Psoas muscle (tissue), 7 donors: ENCODE measurements at regions not wholly inside any gene's neighbourhood (a gene's known extent, or its start where the extent isn't known, plus 50 kb on each side); places are given as distances from the start of the nearest gene placed in this dataset.
"Not testable (repeated sequence)": the region's sequence is repeated elsewhere in the genome, so short reads cannot be mapped to it uniquely, and the experiment has no call there.

Source experiments
- ATAC-seq, 4 donors: fragments of 200-7000 bp; cut with Tn5 transposase; one replicate each; pipeline ENCODE4 v1.9.1; 2020; ENCODE audit warnings: moderate library complexity in 3 of 4, mild to moderate bottlenecking in 2 of 4
- DNase-seq, 2 donors: peaks; one replicate each; pipeline ENCODE4 v3.0.0-alpha.2; 2020
- H3K27ac ChIP-seq: fragments of 200-600 bp; one replicate; pipeline ENCODE4 v1.8.0; 2022
- H3K27me3 ChIP-seq, 3 donors: fragments of 200-600 bp in 1 of 3; one replicate each; pipeline versions ENCODE4 v1.6.1 to v1.8.0; 2013 to 2022; ENCODE audit warnings: low read length in 2 of 3, mild to moderate bottlenecking in 2 of 3, moderate library complexity in 1 of 3; ENCODE audit not compliant: insufficient read depth in 3 of 3
- H3K36me3 ChIP-seq, 2 donors: fragments of 200-600 bp in 1 of 2; one replicate each; pipeline versions ENCODE4 v1.6.1 to v1.8.0; 2013 to 2022; ENCODE audit warnings: low read depth in 1 of 2, mild to moderate bottlenecking in 1 of 2, moderate library complexity in 1 of 2; ENCODE audit not compliant: insufficient read depth in 1 of 2
- H3K4me1 ChIP-seq: fragments of 200-600 bp; one replicate; pipeline ENCODE4 v1.8.0; 2022
- H3K4me3 ChIP-seq: fragments of 200-600 bp; one replicate; pipeline ENCODE4 v1.8.0; 2022; ENCODE audit warnings: mild to moderate bottlenecking
- H3K9me3 ChIP-seq: fragments of 200-600 bp; one replicate; pipeline ENCODE4 v1.8.0; 2022
- CTCF ChIP-seq: fragments of 200-600 bp; IDR thresholded peaks from one replicate; pipeline ENCODE4 v1.8.0; 2022; ENCODE audit warnings: antibody characterized with exemption
- WGBS, 3 donors: extraction: QIAGEN DNeasy Blood & Tissue Kit; methylation state at CpG; one replicate each; pipeline versions ENCODE4 v1.1.6 to v1.1.7; 2013; 5-methylcytosine and 5-hydroxymethylcytosine counted together
- intact Hi-C, 2 donors: fragments of 100-400 bp; cut with DNase I; formaldehyde crosslinking; loops; one replicate each; pipeline versions ENCODE4 v1.11.0 to v1.14.2; 2022
- donor health status: healthy with polysubstance abuse.
- donor health status: DM: no; HTN: no; CAD: no; lungs with moderate emphysema.
- donor health status: Bipolar disorder and iron deficiency.
- donor health status: healthy.
- donor health status: DM: yes; HTN: yes; CAD: no.
- donor health status: DM: no; HTN: no; CAD: no.
- donor health status: DM: yes; HTN: yes; CAD: no.

DNA sequence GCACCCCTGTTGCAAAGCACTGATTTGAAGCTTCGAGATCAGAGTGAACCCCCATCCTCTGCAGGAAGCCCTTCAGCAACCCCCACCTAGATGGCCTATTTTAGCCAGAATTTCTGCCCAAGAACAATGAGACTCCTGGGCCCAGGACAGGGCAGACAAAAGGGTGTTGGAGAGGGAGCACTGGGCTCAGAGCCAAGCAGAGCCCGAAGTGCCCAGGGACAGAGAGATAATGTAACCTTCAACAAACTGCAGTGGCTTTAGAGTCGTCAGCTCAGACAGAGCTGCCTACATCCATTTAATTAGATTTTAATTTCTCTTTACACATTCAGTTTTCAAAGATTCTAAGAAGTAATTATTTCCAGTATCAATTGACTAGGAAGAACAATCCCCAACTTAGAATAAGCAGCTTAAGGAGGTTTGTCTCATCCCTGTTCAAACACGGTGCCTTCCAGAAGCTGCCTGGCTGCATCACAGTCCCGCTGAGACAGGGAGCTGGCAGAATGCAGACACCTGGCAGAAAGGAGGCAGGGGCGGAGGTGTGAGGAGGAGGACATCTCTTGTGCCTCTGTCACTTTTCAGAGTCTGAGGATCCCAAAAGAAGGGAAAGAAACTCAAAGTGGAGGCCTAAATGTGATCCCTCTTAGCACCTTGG, 504.9 kb upstream of the CCDC196 start:
- no peaks in the 10 kb centered on the region for H3K9me3 ChIP-seq
- no peaks in the 10 kb centered on the region for H3K4me1 ChIP-seq
- no peak overlapping the region for H3K27ac ChIP-seq
- H3K4me3 ChIP-seq = no peak overlapping the region
- no peaks in the 10 kb centered on the region for H3K27me3 ChIP-seq
- TF ChIP-seq CTCF = no peak
- WGBS, 3 donors = 77 to 81% (median 81%) methylated on average over 6 of the region's 6 CpGs
- DNase-seq (no peak), ATAC-seq (no peak)
- intact Hi-C loops = no loop called here
- no peaks in the 10 kb centered on the region for H3K36me3 ChIP-seq

GRCh38 chr14:65986041-65986440, 500.1 kb upstream of the CCDC196 start:
- Histone ChIP-seq H3K9me3 (no peaks in the 10 kb centered on the region), H3K27me3 (no peaks in the 10 kb centered on the region), H3K36me3 (no peaks in the 10 kb centered on the region), H3K27ac (no peak overlapping the region), H3K4me1 (no peaks in the 10 kb centered on the region), H3K4me3 (no peak overlapping the region)
- no peak for TF ChIP-seq CTCF
- ATAC-seq (no peak), DNase-seq (no peak)
- WGBS, 3 donors = 3 to 18% (median 16%) methylated on average over 1 of the region's 1 CpG
- intact Hi-C loops = no loop called here

DNA sequence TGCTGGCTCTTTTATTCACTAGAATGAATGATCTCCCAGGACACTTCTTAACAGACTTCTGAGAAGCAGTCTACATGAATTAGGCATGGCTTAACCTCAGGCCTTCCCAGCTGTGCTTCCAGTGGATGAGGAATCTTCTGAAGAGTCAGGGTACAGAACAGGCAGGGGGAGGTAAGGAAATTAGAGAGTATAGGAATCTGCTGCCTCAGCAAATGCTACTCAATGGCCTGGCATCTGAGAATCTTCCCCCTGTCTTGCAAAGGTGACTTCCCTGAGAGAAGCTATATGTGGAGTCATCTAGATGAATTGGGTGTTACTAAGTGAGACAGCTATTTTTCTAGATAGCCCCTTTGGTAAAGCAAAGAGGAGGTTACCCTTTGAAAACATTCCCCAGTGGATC, 496.2 kb upstream of the CCDC196 start:
- H3K4me3 ChIP-seq = no peak overlapping the region
- H3K4me1 ChIP-seq = no peaks in the 10 kb centered on the region
- H3K27me3 ChIP-seq = no peaks in the 10 kb centered on the region
- H3K36me3 ChIP-seq = no peaks in the 10 kb centered on the region
- no peak for TF ChIP-seq CTCF
- intact Hi-C loops = no loop called here
- ATAC-seq (no peak), DNase-seq (no peak)
- no peak overlapping the region for H3K27ac ChIP-seq
- no peaks in the 10 kb centered on the region for H3K9me3 ChIP-seq

DNA sequence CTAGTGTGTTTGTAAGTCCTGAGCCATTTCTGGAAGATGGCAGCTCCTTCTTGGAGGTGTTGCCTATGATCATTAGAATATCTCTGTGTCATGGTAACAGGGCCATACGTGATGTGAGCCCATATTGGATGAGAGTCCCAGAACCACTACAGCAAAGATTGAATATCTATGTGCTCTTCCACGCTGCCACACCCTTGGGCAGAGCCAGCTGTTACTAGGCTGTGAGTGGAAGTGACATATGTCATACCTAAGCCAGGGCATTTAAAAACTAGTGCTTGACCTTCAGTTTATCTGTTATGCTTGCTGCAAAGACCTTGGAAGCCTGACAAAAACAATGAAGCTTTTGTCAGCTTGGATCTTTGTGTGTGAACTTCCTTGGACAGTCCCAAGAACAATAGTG, 495.1 kb upstream of the CCDC196 start:
- Histone ChIP-seq H3K27ac (no peak overlapping the region), H3K4me1 (no peaks in the 10 kb centered on the region), H3K4me3 (no peak overlapping the region), H3K36me3 (no peaks in the 10 kb centered on the region), H3K9me3 (no peaks in the 10 kb centered on the region), H3K27me3 (no peaks in the 10 kb centered on the region)
- DNase-seq (no peak), ATAC-seq (no peak)
- whole genome bisulfite sequencing, 3 donors = 50 to 61% (median 56%) methylated on average over 2 of the region's 2 CpGs
- no peak for TF ChIP-seq CTCF
- intact Hi-C loops = no loop called here

DNA sequence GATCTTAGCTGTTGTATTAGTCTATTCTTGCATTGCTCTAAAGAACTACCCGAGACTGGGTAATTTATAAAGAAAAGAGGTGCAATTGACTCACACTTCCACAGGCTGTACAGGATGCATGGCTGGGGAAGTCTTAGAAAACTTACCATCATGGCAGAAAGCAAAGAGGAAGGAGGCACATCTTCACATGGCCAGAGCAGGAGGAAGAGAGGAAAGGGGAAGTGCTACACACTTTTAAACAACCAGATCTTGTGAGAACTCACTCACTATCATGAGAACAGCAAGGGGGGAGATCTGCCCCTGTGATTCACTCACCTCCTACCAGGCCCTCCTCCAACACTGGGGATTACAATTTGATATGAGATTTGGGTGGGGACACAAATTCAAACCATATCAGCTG, 494.2 kb upstream of the CCDC196 start:
- intact Hi-C loops, H3K36me3 ChIP-seq, H3K9me3 ChIP-seq, H3K4me3 ChIP-seq, DNase-seq, H3K4me1 ChIP-seq, H3K27ac ChIP-seq, ATAC-seq, H3K27me3 ChIP-seq: not testable (repeated sequence)
- WGBS, 3 donors = 64 to 77% (median 67%) methylated on average over 1 of the region's 1 CpG
